ENCODE measurements at regions not wholly inside any gene's neighbourhood (a gene's known extent, or its start where the extent isn't known, plus 50 kb on each side); places are given as distances from the start of the nearest gene placed in this dataset.

- TF ChIP-seq, protein P1, sequence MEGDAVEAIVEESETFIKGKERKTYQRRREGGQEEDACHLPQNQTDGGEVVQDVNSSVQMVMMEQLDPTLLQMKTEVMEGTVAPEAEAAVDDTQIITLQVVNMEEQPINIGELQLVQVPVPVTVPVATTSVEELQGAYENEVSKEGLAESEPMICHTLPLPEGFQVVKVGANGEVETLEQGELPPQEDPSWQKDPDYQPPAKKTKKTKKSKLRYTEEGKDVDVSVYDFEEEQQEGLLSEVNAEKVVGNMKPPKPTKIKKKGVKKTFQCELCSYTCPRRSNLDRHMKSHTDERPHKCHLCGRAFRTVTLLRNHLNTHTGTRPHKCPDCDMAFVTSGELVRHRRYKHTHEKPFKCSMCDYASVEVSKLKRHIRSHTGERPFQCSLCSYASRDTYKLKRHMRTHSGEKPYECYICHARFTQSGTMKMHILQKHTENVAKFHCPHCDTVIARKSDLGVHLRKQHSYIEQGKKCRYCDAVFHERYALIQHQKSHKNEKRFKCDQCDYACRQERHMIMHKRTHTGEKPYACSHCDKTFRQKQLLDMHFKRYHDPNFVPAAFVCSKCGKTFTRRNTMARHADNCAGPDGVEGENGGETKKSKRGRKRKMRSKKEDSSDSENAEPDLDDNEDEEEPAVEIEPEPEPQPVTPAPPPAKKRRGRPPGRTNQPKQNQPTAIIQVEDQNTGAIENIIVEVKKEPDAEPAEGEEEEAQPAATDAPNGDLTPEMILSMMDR (IDR thresholded peaks at IDR 0.05): no peak
Measured at GRCh38 chr6:166838987-166839386, 117.4 kb downstream of the RNASET2 start.

- TF ChIP-seq, protein P1 (IDR thresholded peaks at IDR 0.05): no peak
Measured at GRCh38 chr6:166836785-166837718, 119.3 kb downstream of the RNASET2 start.

DNA sequence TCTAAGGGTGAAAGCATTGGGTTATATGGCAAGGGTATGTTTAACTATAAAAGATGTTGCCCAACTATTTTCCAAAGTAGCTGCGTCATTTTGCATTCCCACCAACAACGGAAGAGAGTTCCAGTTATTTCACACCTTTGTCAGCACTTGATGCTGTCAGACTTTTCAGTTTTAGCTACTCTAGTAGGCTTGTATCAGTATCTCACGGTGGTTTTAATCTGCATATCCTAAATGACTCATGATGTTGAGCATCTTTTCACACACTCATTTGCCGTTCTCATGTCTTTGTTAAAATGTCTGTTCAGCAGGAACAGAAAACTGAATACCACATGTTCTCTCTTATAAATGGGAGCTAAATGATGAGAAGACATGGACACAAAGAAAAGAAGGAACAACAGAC is 122.3 kb downstream of the RNASET2 start:
- TF ChIP-seq, protein P1 (IDR thresholded peaks at IDR 0.05): no peak

- TF ChIP-seq, protein P1 (IDR thresholded peaks at IDR 0.05): no peak
Measured at GRCh38 chr6:166830891-166831363, 125.4 kb downstream of the RNASET2 start.

- TF ChIP-seq, protein P1 (IDR thresholded peaks at IDR 0.05): no peak
Measured at GRCh38 chr6:166830185-166830890, 126.0 kb downstream of the RNASET2 start.

DNA sequence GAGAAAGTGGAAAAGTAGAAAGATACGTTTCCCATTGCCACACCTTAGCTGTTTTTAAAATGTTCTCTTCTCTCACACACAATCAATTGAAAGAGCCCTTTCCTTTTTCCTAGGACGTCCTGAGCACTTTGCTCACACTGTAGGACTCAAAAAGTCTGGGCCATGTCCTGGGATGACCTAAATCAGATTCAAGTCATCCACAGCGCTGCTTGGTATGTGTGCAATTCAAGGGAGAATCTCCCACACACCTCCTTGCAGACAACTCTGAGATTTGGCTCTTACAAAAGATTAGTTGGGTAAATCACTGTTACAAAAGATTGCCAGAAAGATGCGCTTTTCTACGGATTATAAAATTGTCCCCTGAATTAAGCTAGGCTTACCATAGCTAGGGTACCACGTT is 130.1 kb downstream of the RNASET2 start:
- TF ChIP-seq, protein P1 (IDR thresholded peaks at IDR 0.05): no peak

- TF ChIP-seq, protein P1 (IDR thresholded peaks at IDR 0.05): no peak
Measured at GRCh38 chr6:166825553-166826145, 130.7 kb downstream of the RNASET2 start.
